SU-DHL-6 (cell line): ENCODE measurements at regions not wholly inside any gene's neighbourhood (a gene's known extent, or its start where the extent isn't known, plus 50 kb on each side); places are given as distances from the start of the nearest gene placed in this dataset.

ENCODE experiments used
- H2AFZ ChIP-seq: fragments of 200-600 bp; sonication (generic); 2 replicates; pipeline ENCODE4 v1.6.1; 2014; ENCODE audit warnings: low read depth, mild to moderate bottlenecking, moderate library complexity, mixed read lengths, antibody characterized with exemption, low read length; ENCODE audit not compliant: severe bottlenecking
- H3F3A ChIP-seq: fragments of 200-600 bp; shearing (Covaris generic); 2 replicates; pipeline ENCODE4 v1.6.0; 2016; ENCODE audit warnings: antibody characterized with exemption, mild to moderate bottlenecking; ENCODE audit not compliant: insufficient read depth
- H3K27ac ChIP-seq: fragments of 200-600 bp; sonication (generic); 2 replicates; pipeline ENCODE4 v1.5.1; 2016; ENCODE audit warnings: low read depth, mild to moderate bottlenecking, low read length, moderate library complexity, mixed read lengths
- H3K27me3 ChIP-seq: fragments of 200-600 bp; sonication (generic), shearing (Covaris generic); 2 replicates; pipeline ENCODE4 v1.6.0; 2014; ENCODE audit warnings: mild to moderate bottlenecking, low read length
- H3K36me3 ChIP-seq: fragments of 200-600 bp; sonication (generic); 2 replicates; pipeline ENCODE4 v1.6.1; 2014; ENCODE audit warnings: mild to moderate bottlenecking, low read length, mixed read lengths
- H3K4me2 ChIP-seq: fragments of 300-600, 200-600 bp; shearing (Covaris generic), sonication (generic); 2 replicates; pipeline ENCODE4 v1.6.0; 2014; ENCODE audit warnings: low read length, low read depth, mild to moderate bottlenecking; ENCODE audit not compliant: poor library complexity, severe bottlenecking
- H3K4me3 ChIP-seq: fragments of 200-600 bp; sonication (generic); 2 replicates; pipeline ENCODE4 v1.5.1; 2014; ENCODE audit warnings: antibody characterized with exemption, low read length, mild to moderate bottlenecking, mixed read lengths; ENCODE audit not compliant: insufficient read depth, poor library complexity, severe bottlenecking
- H3K79me2 ChIP-seq: fragments of 200-600 bp; sonication (generic); 2 replicates; pipeline ENCODE4 v1.6.1; 2014; ENCODE audit warnings: mild to moderate bottlenecking, low read length, moderate library complexity; ENCODE audit not compliant: insufficient read depth
- H3K9ac ChIP-seq: fragments of 200-600 bp; sonication (generic); 2 replicates; pipeline ENCODE4 v1.7.0; 2014; ENCODE audit warnings: mild to moderate bottlenecking, low read length
- H3K9me2 ChIP-seq: fragments of 200-600 bp; sonication (generic); replicated peaks from 2 replicates; pipeline ENCODE4 v1.6.1; 2014; ENCODE audit warnings: low read length; ENCODE audit not compliant: insufficient read depth
- H3K9me3 ChIP-seq: fragments of 200-600 bp; sonication (generic); 2 replicates; pipeline ENCODE4 v1.6.1; 2014; ENCODE audit warnings: low read length, mixed read lengths; ENCODE audit not compliant: insufficient read depth
- H4K20me1 ChIP-seq: fragments of 200-600 bp; sonication (generic); 2 replicates; pipeline ENCODE4 v1.6.1; 2014; ENCODE audit warnings: low read depth, mild to moderate bottlenecking, antibody characterized with exemption, low read length, moderate library complexity, mixed read lengths
- CTCF ChIP-seq: fragments of 200-600 bp; sonication (generic); IDR thresholded peaks from one replicate; pipeline ENCODE4 v1.5.1; 2017; ENCODE audit warnings: antibody characterized with exemption, mild to moderate bottlenecking, low read length, moderate library complexity; ENCODE audit not compliant: insufficient read depth, poor library complexity, severe bottlenecking
- EZH2phosphoT487 ChIP-seq: fragments of 200-600 bp; sonication (generic), shearing (Covaris generic); conservative IDR thresholded peaks from 2 replicates; pipeline ENCODE4 v1.6.1; 2018; ENCODE audit warnings: mild to moderate bottlenecking, antibody characterized with exemption, low read length, moderate library complexity, mixed read lengths

GRCh38 chr10:21069278-21069677 is 172.2 kb upstream of the NEBL start:
- Histone ChIP-seq H3K9me2 (no peaks in the 10 kb centered on the region), H3K9me3 (no peaks in the 10 kb centered on the region), H3K79me2 (no peaks in the 10 kb centered on the region), H3K4me2 (no peak overlapping the region), H3K9ac (no peak overlapping the region), H3K36me3 (no peaks in the 10 kb centered on the region), H3K27me3 (no peaks in the 10 kb centered on the region), H3F3A (no peaks in the 10 kb centered on the region), H3K4me3 (no peak overlapping the region), H2AFZ (no peak overlapping the region), H3K27ac (no peak overlapping the region), H4K20me1 (no peaks in the 10 kb centered on the region)
- TF ChIP-seq CTCF = no peak
- no peak for TF ChIP-seq EZH2phosphoT487

DNA sequence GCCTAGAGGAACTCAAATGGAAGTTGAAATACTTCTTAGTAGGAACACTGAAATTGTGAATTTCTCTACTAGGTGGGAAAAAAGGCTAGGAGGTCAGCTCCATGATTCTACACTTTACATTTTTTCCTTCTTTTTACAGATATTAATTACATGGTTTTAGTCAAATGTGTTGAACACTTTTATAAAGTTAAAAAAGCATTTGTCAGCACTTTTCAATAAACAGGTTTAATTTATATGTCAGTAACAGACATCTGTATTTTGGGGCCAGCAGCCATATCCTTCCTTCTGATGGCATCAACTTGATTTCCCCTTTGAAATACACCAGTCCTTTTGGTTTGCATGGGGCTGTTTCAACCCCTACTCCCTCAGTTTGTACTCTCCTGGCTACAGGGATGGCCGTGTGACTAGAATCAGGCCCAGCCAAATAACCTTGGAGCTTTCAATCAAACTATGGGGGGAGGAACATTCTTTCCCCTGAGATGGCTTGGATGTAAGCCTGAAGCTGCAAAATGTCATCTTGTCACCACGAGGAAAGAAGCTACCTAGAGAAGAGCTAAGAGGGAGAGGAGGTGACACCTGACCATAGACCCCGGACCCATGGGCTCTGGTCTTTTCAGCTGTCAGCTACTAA is 171.0 kb upstream of the NEBL start:
- no peak overlapping the region for H3K4me2 ChIP-seq
- H2AFZ ChIP-seq = no peak overlapping the region
- H3K9ac ChIP-seq = no peak overlapping the region
- no peak overlapping the region for H3K27ac ChIP-seq
- no peaks in the 10 kb centered on the region for H3K79me2 ChIP-seq
- H3K9me3 ChIP-seq = no peaks in the 10 kb centered on the region
- H4K20me1 ChIP-seq = no peaks in the 10 kb centered on the region
- no peaks in the 10 kb centered on the region for H3F3A ChIP-seq
- TF ChIP-seq CTCF (no peak), EZH2phosphoT487 (no peak)
- no peaks in the 10 kb centered on the region for H3K36me3 ChIP-seq
- H3K4me3 ChIP-seq = no peak overlapping the region
- H3K27me3 ChIP-seq = no peaks in the 10 kb centered on the region
- no peaks in the 10 kb centered on the region for H3K9me2 ChIP-seq

GRCh38 chr10:21065621-21066248 is 168.6 kb upstream of the NEBL start:
- Histone ChIP-seq H3K9me3 (no peaks in the 10 kb centered on the region), H3K9me2 (no peaks in the 10 kb centered on the region), H3K27me3 (no peaks in the 10 kb centered on the region), H3K79me2 (no peaks in the 10 kb centered on the region), H3K9ac (no peak overlapping the region), H3K4me2 (no peak overlapping the region), H3K4me3 (no peak overlapping the region), H2AFZ (no peak overlapping the region), H3K36me3 (no peaks in the 10 kb centered on the region), H3F3A (no peaks in the 10 kb centered on the region), H4K20me1 (no peaks in the 10 kb centered on the region), H3K27ac (no peak overlapping the region)
- TF ChIP-seq CTCF (no peak), EZH2phosphoT487 (no peak)
